ENCODE measurements at regions not wholly inside any gene's neighbourhood (a gene's known extent, or its start where the extent isn't known, plus 50 kb on each side); places are given as distances from the start of the nearest gene placed in this dataset.
"Not testable (repeated sequence)": the region's sequence is repeated elsewhere in the genome, so short reads cannot be mapped to it uniquely, and the experiment has no call there.

DNA sequence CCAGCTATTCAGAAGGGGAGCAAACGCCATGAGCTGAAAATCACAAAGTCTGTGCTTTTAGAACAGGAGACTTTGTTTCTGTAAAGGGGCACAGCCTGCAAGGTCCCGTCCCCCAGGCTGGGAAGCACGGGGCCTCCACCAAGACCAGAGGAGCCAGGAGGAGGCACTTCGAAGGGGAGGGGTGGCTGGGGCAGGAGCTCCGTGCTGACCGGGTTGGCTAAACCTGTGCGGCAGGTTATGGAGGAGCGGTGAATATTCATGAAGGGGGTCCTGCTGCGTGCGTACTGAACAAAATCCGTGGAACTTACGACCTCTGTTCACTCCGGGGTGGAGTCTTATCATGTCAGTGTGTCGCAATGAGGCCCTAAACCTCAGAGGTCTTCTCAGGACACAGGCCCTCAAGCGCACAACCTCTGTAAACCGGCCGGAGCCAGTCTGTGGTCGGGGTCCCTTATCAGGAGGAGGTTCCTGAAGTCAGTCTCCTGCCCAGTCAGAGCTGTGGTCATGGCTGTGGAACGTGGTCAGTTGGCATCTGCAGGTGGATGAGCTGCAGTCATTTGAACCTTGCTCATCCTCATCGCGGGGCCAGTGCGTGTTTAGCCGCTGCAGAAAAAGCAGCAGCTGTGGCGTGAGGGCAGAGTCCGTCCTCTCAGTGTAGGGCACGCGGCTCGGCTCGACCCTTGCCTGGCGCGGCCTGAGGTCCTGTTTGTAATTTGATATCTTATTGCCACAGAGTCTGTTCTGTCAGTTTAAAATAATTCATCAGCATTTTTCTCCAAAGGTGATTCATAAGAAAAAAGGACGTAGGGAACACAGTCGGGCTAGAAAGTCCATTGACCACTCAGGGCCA is 5507.7 kb upstream of the TPTE start:
- H3K9ac ChIP-seq (ENCODE audit: insufficient read depth, low read length); H3K4me3 ChIP-seq (replicated peaks in 1 of 4; ENCODE audit: control extremely low read depth in 1 of 4, insufficient read depth in 1 of 4, low read depth in 3 of 4, low read length in 4 of 4); H3K4me2 ChIP-seq (ENCODE audit: extremely low read depth, insufficient read depth, low read length); H2AFZ ChIP-seq (ENCODE audit: low read length); H3K9me3 ChIP-seq (ENCODE audit: control insufficient read depth, insufficient read depth, low read depth, low read length); DNase-seq (ENCODE audit: low read depth in 2 of 2); H3K79me2 ChIP-seq (ENCODE audit: control insufficient read depth, insufficient read depth, low read length); H3K27me3 ChIP-seq (ENCODE audit: control insufficient read depth, insufficient read depth, low read length); H3K36me3 ChIP-seq (ENCODE audit: control insufficient read depth, insufficient read depth, low read length); H3K27ac ChIP-seq (ENCODE audit: insufficient read depth, low read length); H3K4me1 ChIP-seq (ENCODE audit: control insufficient read depth, extremely low read depth, insufficient read depth, low read length); H4K20me1 ChIP-seq (ENCODE audit: control insufficient read depth, extremely low read depth, insufficient read depth, low read length): not testable (repeated sequence)

DNA sequence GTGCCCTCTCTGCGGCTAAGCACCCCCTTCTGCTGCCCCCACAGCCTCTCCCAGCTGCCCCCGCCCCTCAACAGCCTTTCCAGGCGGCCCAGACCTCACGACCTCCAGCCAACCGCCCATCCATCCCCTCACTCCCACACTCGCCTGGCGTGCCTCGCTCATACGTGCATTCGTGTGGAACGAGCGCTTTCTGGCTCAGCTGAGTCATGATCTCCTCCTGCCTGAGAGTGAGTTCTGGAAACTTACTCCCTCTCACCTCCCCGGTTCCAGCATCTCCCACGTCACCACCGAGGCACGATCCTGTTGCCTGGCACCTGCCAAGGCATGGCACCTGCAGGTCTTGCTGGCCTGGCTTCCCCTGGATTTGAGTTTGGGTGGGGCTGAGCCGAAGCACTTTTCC is 5506.2 kb upstream of the TPTE start:
- H3K27ac ChIP-seq (ENCODE audit: insufficient read depth, low read length); H3K36me3 ChIP-seq (ENCODE audit: control insufficient read depth, insufficient read depth, low read length); H3K27me3 ChIP-seq (ENCODE audit: control insufficient read depth, insufficient read depth, low read length); H3K4me2 ChIP-seq (ENCODE audit: extremely low read depth, insufficient read depth, low read length); H4K20me1 ChIP-seq (ENCODE audit: control insufficient read depth, extremely low read depth, insufficient read depth, low read length); DNase-seq (ENCODE audit: low read depth in 2 of 2); H3K79me2 ChIP-seq (ENCODE audit: control insufficient read depth, insufficient read depth, low read length); H3K9ac ChIP-seq (ENCODE audit: insufficient read depth, low read length); H2AFZ ChIP-seq (ENCODE audit: low read length); H3K4me3 ChIP-seq (replicated peaks in 1 of 4; ENCODE audit: control extremely low read depth in 1 of 4, insufficient read depth in 1 of 4, low read depth in 3 of 4, low read length in 4 of 4); H3K4me1 ChIP-seq (ENCODE audit: control insufficient read depth, extremely low read depth, insufficient read depth, low read length); H3K9me3 ChIP-seq (ENCODE audit: control insufficient read depth, insufficient read depth, low read depth, low read length): not testable (repeated sequence)

DNA sequence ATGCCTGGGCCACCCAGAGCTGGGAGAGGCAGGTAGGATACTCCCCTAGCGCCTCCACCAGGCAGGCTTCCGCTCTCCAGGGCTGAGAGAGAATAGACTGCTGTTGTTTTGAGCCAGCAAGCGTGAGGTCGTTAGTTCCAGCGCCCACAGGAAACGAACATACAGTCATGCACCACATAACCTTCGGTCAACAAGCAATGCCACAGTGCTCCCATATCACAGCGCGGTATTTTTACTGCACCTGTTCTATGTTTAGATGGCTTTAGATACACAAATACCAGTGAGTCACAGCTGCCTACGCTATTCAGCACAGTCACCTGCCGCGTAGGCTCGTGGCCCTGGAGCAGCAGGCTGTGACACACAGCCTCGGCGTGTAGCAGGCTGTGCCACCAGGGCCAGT is 5502.3 kb upstream of the TPTE start:
- H3K79me2 ChIP-seq (ENCODE audit: control insufficient read depth, insufficient read depth, low read length); H3K36me3 ChIP-seq (ENCODE audit: control insufficient read depth, insufficient read depth, low read length); H3K4me1 ChIP-seq (ENCODE audit: control insufficient read depth, extremely low read depth, insufficient read depth, low read length); H3K9me3 ChIP-seq (ENCODE audit: control insufficient read depth, insufficient read depth, low read depth, low read length); H4K20me1 ChIP-seq (ENCODE audit: control insufficient read depth, extremely low read depth, insufficient read depth, low read length); H2AFZ ChIP-seq (ENCODE audit: low read length); H3K9ac ChIP-seq (ENCODE audit: insufficient read depth, low read length); H3K4me2 ChIP-seq (ENCODE audit: extremely low read depth, insufficient read depth, low read length); H3K27ac ChIP-seq (ENCODE audit: insufficient read depth, low read length); DNase-seq (ENCODE audit: low read depth in 2 of 2); H3K27me3 ChIP-seq (ENCODE audit: control insufficient read depth, insufficient read depth, low read length); H3K4me3 ChIP-seq (replicated peaks in 1 of 4; ENCODE audit: control extremely low read depth in 1 of 4, insufficient read depth in 1 of 4, low read depth in 3 of 4, low read length in 4 of 4): not testable (repeated sequence)

DNA sequence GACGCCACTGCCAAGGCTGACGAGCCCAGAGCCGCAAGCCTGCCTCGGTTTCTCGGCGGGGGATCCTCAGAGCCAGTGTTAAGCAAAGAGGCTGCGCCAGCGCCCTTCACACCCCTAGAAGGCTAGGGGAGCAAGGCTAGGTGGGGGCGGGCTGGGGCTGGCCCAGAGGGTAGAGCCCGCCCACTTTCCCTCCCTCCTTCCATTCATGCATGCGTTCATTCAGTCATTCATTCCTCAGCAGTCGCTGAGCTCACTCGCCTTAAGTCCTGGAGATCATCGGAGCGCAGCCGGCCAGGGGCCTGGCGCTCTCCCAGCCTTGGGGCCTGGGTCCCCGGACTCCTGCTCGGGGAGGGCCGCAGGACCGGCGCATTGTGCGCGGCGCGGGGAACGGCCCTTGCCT is 5499.6 kb upstream of the TPTE start:
- H3K36me3 ChIP-seq (ENCODE audit: control insufficient read depth, insufficient read depth, low read length); H3K4me2 ChIP-seq (ENCODE audit: extremely low read depth, insufficient read depth, low read length); H3K4me3 ChIP-seq (replicated peaks in 1 of 4; ENCODE audit: control extremely low read depth in 1 of 4, insufficient read depth in 1 of 4, low read depth in 3 of 4, low read length in 4 of 4); H2AFZ ChIP-seq (ENCODE audit: low read length); H3K79me2 ChIP-seq (ENCODE audit: control insufficient read depth, insufficient read depth, low read length); H3K27me3 ChIP-seq (ENCODE audit: control insufficient read depth, insufficient read depth, low read length); H3K9ac ChIP-seq (ENCODE audit: insufficient read depth, low read length); H3K4me1 ChIP-seq (ENCODE audit: control insufficient read depth, extremely low read depth, insufficient read depth, low read length); H3K27ac ChIP-seq (ENCODE audit: insufficient read depth, low read length); H4K20me1 ChIP-seq (ENCODE audit: control insufficient read depth, extremely low read depth, insufficient read depth, low read length); H3K9me3 ChIP-seq (ENCODE audit: control insufficient read depth, insufficient read depth, low read depth, low read length); DNase-seq (ENCODE audit: low read depth in 2 of 2): not testable (repeated sequence)

DNA sequence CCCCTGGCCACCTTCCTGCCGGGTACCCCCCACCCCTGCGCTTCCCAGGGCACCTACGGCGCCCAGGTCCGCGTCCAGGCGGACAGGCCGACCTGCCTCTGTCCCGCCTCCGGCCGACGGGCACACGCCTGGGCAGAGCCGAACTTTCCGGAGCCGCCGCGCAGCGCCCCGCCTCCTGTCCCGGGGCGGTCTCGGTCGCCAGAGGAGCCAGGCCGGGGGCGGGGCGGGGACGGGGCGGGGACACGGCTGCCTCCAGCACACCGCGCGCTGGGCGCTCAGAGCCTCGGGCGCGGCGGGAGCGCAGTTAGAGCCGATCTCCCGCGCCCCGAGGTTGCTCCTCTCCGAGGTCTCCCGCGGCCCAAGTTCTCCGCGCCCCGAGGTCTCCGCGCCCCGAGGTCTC is 5499.1 kb upstream of the TPTE start:
- H3K27me3 ChIP-seq (ENCODE audit: control insufficient read depth, insufficient read depth, low read length); H3K4me2 ChIP-seq (ENCODE audit: extremely low read depth, insufficient read depth, low read length); H3K79me2 ChIP-seq (ENCODE audit: control insufficient read depth, insufficient read depth, low read length); H3K9ac ChIP-seq (ENCODE audit: insufficient read depth, low read length); H3K9me3 ChIP-seq (ENCODE audit: control insufficient read depth, insufficient read depth, low read depth, low read length); H3K4me3 ChIP-seq (replicated peaks in 1 of 4; ENCODE audit: control extremely low read depth in 1 of 4, insufficient read depth in 1 of 4, low read depth in 3 of 4, low read length in 4 of 4); H2AFZ ChIP-seq (ENCODE audit: low read length); H3K4me1 ChIP-seq (ENCODE audit: control insufficient read depth, extremely low read depth, insufficient read depth, low read length); H3K36me3 ChIP-seq (ENCODE audit: control insufficient read depth, insufficient read depth, low read length); H3K27ac ChIP-seq (ENCODE audit: insufficient read depth, low read length); DNase-seq (ENCODE audit: low read depth in 2 of 2); H4K20me1 ChIP-seq (ENCODE audit: control insufficient read depth, extremely low read depth, insufficient read depth, low read length): not testable (repeated sequence)

DNA sequence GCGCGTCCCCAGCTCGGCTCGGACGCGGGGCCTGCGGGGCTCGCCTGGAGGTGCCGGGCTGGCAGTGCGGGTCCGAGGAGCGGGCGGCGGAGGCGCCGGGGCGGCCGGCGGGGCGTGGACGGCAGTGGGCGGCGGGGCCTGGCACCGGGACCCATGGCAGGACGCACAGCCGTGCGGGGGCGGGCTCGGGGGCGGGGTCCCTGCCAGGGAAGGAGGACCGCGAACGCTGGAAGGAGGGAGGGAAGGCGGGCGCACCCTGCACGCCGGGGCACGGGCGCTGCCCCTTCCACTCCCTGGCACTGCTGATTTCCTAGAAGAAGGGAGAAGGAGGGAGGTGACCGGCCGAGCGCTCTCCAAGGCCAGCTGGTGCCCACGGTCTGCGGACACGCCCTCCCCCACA is 5498.6 kb upstream of the TPTE start:
- not testable (repeated sequence) for DNase-seq (ENCODE audit: low read depth in 2 of 2); H3K79me2 ChIP-seq (ENCODE audit: control insufficient read depth, insufficient read depth, low read length); H3K27ac ChIP-seq (ENCODE audit: insufficient read depth, low read length); H3K9ac ChIP-seq (ENCODE audit: insufficient read depth, low read length); H3K4me3 ChIP-seq (replicated peaks in 1 of 4; ENCODE audit: control extremely low read depth in 1 of 4, insufficient read depth in 1 of 4, low read depth in 3 of 4, low read length in 4 of 4); H3K4me1 ChIP-seq (ENCODE audit: control insufficient read depth, extremely low read depth, insufficient read depth, low read length); H3K9me3 ChIP-seq (ENCODE audit: control insufficient read depth, insufficient read depth, low read depth, low read length); H3K4me2 ChIP-seq (ENCODE audit: extremely low read depth, insufficient read depth, low read length); H4K20me1 ChIP-seq (ENCODE audit: control insufficient read depth, extremely low read depth, insufficient read depth, low read length); H3K27me3 ChIP-seq (ENCODE audit: control insufficient read depth, insufficient read depth, low read length); H2AFZ ChIP-seq (ENCODE audit: low read length); H3K36me3 ChIP-seq (ENCODE audit: control insufficient read depth, insufficient read depth, low read length)

DNA sequence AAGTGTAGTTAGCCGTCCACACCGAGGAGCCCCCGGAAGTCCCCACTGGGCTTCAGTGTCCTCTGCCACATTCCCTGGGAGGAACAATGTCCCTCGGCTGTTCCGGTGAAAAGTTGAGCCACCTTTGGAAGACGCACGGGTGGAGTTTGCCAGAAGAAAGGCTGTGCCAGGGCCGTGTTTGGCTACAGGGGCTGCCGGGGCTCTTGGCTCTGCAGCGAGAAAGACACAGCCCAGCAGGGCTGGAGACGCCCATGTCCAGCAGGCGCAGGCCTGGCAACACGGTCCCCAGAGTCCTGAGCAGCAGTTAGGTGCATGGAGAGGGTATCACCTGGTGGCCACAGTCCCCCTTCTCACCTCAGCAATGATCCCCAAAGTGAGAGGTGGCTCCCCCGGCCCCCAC is 5486.2 kb upstream of the TPTE start:
- H3K4me1 ChIP-seq (ENCODE audit: control insufficient read depth, extremely low read depth, insufficient read depth, low read length); H3K4me2 ChIP-seq (ENCODE audit: extremely low read depth, insufficient read depth, low read length): not testable (repeated sequence)

More for the DNA sequence above, 5486.2 kb upstream of the TPTE start:
- H3K27me3 ChIP-seq (ENCODE audit: control insufficient read depth, insufficient read depth, low read length); H3K79me2 ChIP-seq (ENCODE audit: control insufficient read depth, insufficient read depth, low read length); H3K9me3 ChIP-seq (ENCODE audit: control insufficient read depth, insufficient read depth, low read depth, low read length); H3K4me3 ChIP-seq (replicated peaks in 1 of 4; ENCODE audit: control extremely low read depth in 1 of 4, insufficient read depth in 1 of 4, low read depth in 3 of 4, low read length in 4 of 4); H2AFZ ChIP-seq (ENCODE audit: low read length); DNase-seq (ENCODE audit: low read depth in 2 of 2); H3K27ac ChIP-seq (ENCODE audit: insufficient read depth, low read length); H3K9ac ChIP-seq (ENCODE audit: insufficient read depth, low read length); H4K20me1 ChIP-seq (ENCODE audit: control insufficient read depth, extremely low read depth, insufficient read depth, low read length); H3K36me3 ChIP-seq (ENCODE audit: control insufficient read depth, insufficient read depth, low read length): not testable (repeated sequence)
